SK-N-SH (cell line): ENCODE measurements at regions not wholly inside any gene's neighbourhood (a gene's known extent, or its start where the extent isn't known, plus 50 kb on each side); places are given as distances from the start of the nearest gene placed in this dataset.

Source experiments
- CTCF ChIA-PET: fragments of 300-600, 350-600 bp; formaldehyde crosslinking; extraction: SDS; loops from one replicate; lab custom pipeline; 2021; lab: Yijun Ruan, JAX
- POLR2A ChIA-PET: fragments of 350-600 bp; sonication (Branson Sonifier 250); formaldehyde crosslinking; extraction: SDS; loops from one replicate; lab custom pipeline; 2020; ENCODE audit warnings: antibody characterized with exemption, inconsistent platforms; lab: Yijun Ruan, JAX
- DNase-seq: peaks from one replicate; pipeline ENCODE4 v3.0.0; 2012
- H2AFZ ChIP-seq: fragments of 200-600 bp; sonication (generic); 2 replicates; pipeline ENCODE4 v1.8.1; 2016; ENCODE audit warnings: antibody characterized with exemption, mild to moderate bottlenecking, low read depth
- H3F3A ChIP-seq: fragments of 200-600 bp; sonication (generic); replicated peaks from 2 replicates; pipeline ENCODE3; 2016; ENCODE audit warnings: antibody characterized with exemption, mild to moderate bottlenecking; ENCODE audit not compliant: insufficient read depth
- H3K27ac ChIP-seq, 2 experiments: fragments of 200-500 bp in 1 of 2; fragments of 200-600 bp in 1 of 2; sonication (Bioruptor generic) in 1 of 2; sonication (generic), shearing (Covaris generic) in 1 of 2; 2 replicates each; pipeline versions ENCODE4 v1.5.1 to v1.6.1; 2014 to 2016; ENCODE audit warnings: low read depth in 2 of 2, inconsistent platforms in 1 of 2, low read length in 1 of 2, mild to moderate bottlenecking in 1 of 2, mixed read lengths in 1 of 2
- H3K27me3 ChIP-seq: fragments of 200-600 bp; sonication (generic), shearing (Covaris generic); 2 replicates; pipeline ENCODE4 v1.6.1; 2016; ENCODE audit warnings: mixed run types; ENCODE audit not compliant: insufficient read depth
- H3K36me3 ChIP-seq, 2 experiments: fragments of 200-500 bp in 1 of 2; fragments of 200-600 bp in 1 of 2; sonication (Bioruptor generic) in 1 of 2; sonication (generic) in 1 of 2; replicated peaks in 1 of 2; 2 replicates each; pipeline versions ENCODE3 to v1.5.1; 2014 to 2016; ENCODE audit warnings: low read length in 1 of 2, mild to moderate bottlenecking in 1 of 2; ENCODE audit not compliant: insufficient read depth in 2 of 2, control insufficient read depth in 1 of 2
- H3K4me1 ChIP-seq, 2 experiments: fragments of 200-500 bp in 1 of 2; fragments of 200-600 bp in 1 of 2; sonication (Bioruptor generic) in 1 of 2; sonication (generic), shearing (Covaris generic) in 1 of 2; 2 replicates each; pipeline versions ENCODE4 v1.5.1 to v1.6.1; 2014 to 2016; ENCODE audit warnings: low read depth in 1 of 2, low read length in 1 of 2, mixed run types in 1 of 2; ENCODE audit not compliant: insufficient read depth in 2 of 2, control insufficient read depth in 1 of 2
- H3K4me2 ChIP-seq: fragments of 200-600 bp; sonication (generic), shearing (Covaris generic); 2 replicates; pipeline ENCODE4 v1.6.1; 2017; ENCODE audit warnings: mixed run types
- H3K4me3 ChIP-seq, 2 experiments: fragments of 200-500 bp in 1 of 2; fragments of 200-600 bp in 1 of 2; sonication (Bioruptor generic) in 1 of 2; sonication (generic), shearing (Covaris generic) in 1 of 2; 2 replicates each; pipeline versions ENCODE4 v1.5.1 to v1.8.1; 2014 to 2016; ENCODE audit warnings: low read depth in 2 of 2, inconsistent platforms in 1 of 2, low read length in 1 of 2, mild to moderate bottlenecking in 1 of 2, mixed read lengths in 1 of 2, moderate library complexity in 1 of 2
- H3K79me2 ChIP-seq: fragments of 200-600 bp; sonication (generic); 2 replicates; pipeline ENCODE4 v1.8.1; 2017; ENCODE audit warnings: mild to moderate bottlenecking; ENCODE audit not compliant: insufficient read depth
- H3K9ac ChIP-seq: fragments of 200-600 bp; sonication (generic); 2 replicates; pipeline ENCODE4 v1.6.1; 2017; ENCODE audit warnings: mixed run types
- H3K9me2 ChIP-seq: fragments of 200-600 bp; sonication (generic); 2 replicates; pipeline ENCODE4 v1.6.1; 2017; ENCODE audit warnings: mixed run types
- H3K9me3 ChIP-seq: fragments of 200-600 bp; sonication (generic); 2 replicates; pipeline ENCODE4 v1.6.1; 2017; ENCODE audit warnings: mixed run types, mild to moderate bottlenecking, moderate library complexity
- H4K20me1 ChIP-seq: fragments of 200-600 bp; sonication (generic); 2 replicates; pipeline ENCODE4 v1.6.1; 2017; ENCODE audit warnings: mild to moderate bottlenecking, mixed run types; ENCODE audit not compliant: insufficient read depth
- CHD2 ChIP-seq: fragments of 150-350 bp; IDR thresholded peaks from 2 replicates; pipeline ENCODE4 v1.6.1; 2018; ENCODE audit warnings: low read length; ENCODE audit not compliant: partially characterized antibody
- CTCF ChIP-seq: fragments of 200-600 bp; sonication (generic); IDR thresholded peaks from 2 replicates; pipeline ENCODE4 v1.6.1; 2017; ENCODE audit warnings: antibody characterized with exemption, mild to moderate bottlenecking, moderate library complexity
- EZH2phosphoT487 ChIP-seq: fragments of 200-600 bp; sonication (generic); IDR thresholded peaks from 2 replicates; pipeline ENCODE4 v1.6.1; 2017; ENCODE audit warnings: low read depth, mixed run types, mild to moderate bottlenecking, antibody characterized with exemption, moderate library complexity, borderline replicate concordance
- FOSL2 ChIP-seq: IDR thresholded peaks from 2 replicates; pipeline ENCODE4 v1.4.0; 2012; ENCODE audit warnings: low read depth, mild to moderate bottlenecking, moderate library complexity, borderline replicate concordance
- FOXJ3 ChIP-seq: sonication (generic); formaldehyde crosslinking; IDR thresholded peaks from 2 replicates; pipeline ENCODE4 v1.5.1; 2020; ENCODE audit warnings: mild to moderate bottlenecking, missing genetic modification reagents
- FOXM1 ChIP-seq: IDR thresholded peaks from 2 replicates; pipeline ENCODE4 v1.4.0; 2012; ENCODE audit warnings: low read depth, mild to moderate bottlenecking
- GATA2 ChIP-seq: sonication (generic); formaldehyde crosslinking; IDR thresholded peaks from 2 replicates; pipeline ENCODE4 v1.5.0; 2020; ENCODE audit warnings: mild to moderate bottlenecking, missing genetic modification reagents
- JUND ChIP-seq: IDR thresholded peaks from 2 replicates; pipeline ENCODE4 v1.4.0; 2012
- NFIC ChIP-seq: IDR thresholded peaks from 2 replicates; pipeline ENCODE4 v1.4.0; 2012; ENCODE audit warnings: borderline replicate concordance
- NRF1 ChIP-seq: IDR thresholded peaks from 2 replicates; pipeline ENCODE4 v1.6.1; 2012; ENCODE audit warnings: low read depth, mild to moderate bottlenecking, low read length
- RAD21 ChIP-seq: IDR thresholded peaks from 2 replicates; pipeline ENCODE4 v1.6.1; 2012; ENCODE audit warnings: mild to moderate bottlenecking, low read length
- RCOR1 ChIP-seq: fragments of 150-350 bp; IDR thresholded peaks from 2 replicates; pipeline ENCODE4 v1.6.1; 2017; ENCODE audit warnings: antibody characterized with exemption, low read length
- REST ChIP-seq: IDR thresholded peaks from 2 replicates; pipeline ENCODE4 v1.6.1; 2012; ENCODE audit warnings: mild to moderate bottlenecking, low read depth, low read length, moderate library complexity
- SIN3A ChIP-seq: IDR thresholded peaks from 2 replicates; pipeline ENCODE4 v1.6.1; 2012; ENCODE audit warnings: low read depth, mild to moderate bottlenecking, low read length, moderate library complexity, borderline replicate concordance
- WGBS: methylation state at CpG from one replicate; pipeline ENCODE4 v1.1.6; 2017; ENCODE audit warnings: low lambda C conversion rate; 5-methylcytosine and 5-hydroxymethylcytosine counted together
- TF ChIP-seq, protein P1 (sequence below): fragments of 150-350 bp; IDR thresholded peaks from 2 replicates; pipeline ENCODE4 v1.6.1; 2016; ENCODE audit warnings: mild to moderate bottlenecking, low read depth, low read length
- TF ChIP-seq, protein P2 (sequence below): fragments of 150-350 bp; IDR thresholded peaks from 2 replicates; pipeline ENCODE4 v1.6.1; 2017; ENCODE audit warnings: antibody characterized with exemption, low read length, low read depth, borderline replicate concordance

- no peak overlapping the region for H3K4me2 ChIP-seq
- H3K9me3 ChIP-seq: no peaks in the 10 kb centered on the region
- H3K27ac ChIP-seq: no peak overlapping the region
- peaks cover 17% of the 10 kb centered on the region for H3F3A ChIP-seq
- no peaks in the 10 kb centered on the region for H3K27me3 ChIP-seq
- TF ChIP-seq NRF1 (no peak), GATA2 (CRISPR knock-in tag) (no peak), RAD21 (no peak), FOSL2 (no peak), CHD2 (no peak), FOXM1 (no peak), JUND (no peak), NFIC (no peak), REST (no peak), CTCF (no peak), EZH2phosphoT487 (no peak), RCOR1 (no peak), SIN3A (no peak), FOXJ3 (no peak)
- TF ChIP-seq, protein P1, sequence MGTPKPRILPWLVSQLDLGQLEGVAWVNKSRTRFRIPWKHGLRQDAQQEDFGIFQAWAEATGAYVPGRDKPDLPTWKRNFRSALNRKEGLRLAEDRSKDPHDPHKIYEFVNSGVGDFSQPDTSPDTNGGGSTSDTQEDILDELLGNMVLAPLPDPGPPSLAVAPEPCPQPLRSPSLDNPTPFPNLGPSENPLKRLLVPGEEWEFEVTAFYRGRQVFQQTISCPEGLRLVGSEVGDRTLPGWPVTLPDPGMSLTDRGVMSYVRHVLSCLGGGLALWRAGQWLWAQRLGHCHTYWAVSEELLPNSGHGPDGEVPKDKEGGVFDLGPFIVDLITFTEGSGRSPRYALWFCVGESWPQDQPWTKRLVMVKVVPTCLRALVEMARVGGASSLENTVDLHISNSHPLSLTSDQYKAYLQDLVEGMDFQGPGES: no peak
- TF ChIP-seq, protein P2, sequence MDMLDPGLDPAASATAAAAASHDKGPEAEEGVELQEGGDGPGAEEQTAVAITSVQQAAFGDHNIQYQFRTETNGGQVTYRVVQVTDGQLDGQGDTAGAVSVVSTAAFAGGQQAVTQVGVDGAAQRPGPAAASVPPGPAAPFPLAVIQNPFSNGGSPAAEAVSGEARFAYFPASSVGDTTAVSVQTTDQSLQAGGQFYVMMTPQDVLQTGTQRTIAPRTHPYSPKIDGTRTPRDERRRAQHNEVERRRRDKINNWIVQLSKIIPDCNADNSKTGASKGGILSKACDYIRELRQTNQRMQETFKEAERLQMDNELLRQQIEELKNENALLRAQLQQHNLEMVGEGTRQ: no peak
- TF ChIP-seq, all 33 proteins: peak for 0
- no peak for DNase-seq
- no peak overlapping the region for H3K9ac ChIP-seq
- no peak overlapping the region for H3K4me3 ChIP-seq
- peaks cover 3 to 33% of the 10 kb centered on the region in 2 experiments for H3K4me1 ChIP-seq
- CTCF ChIA-PET: interaction anchor here (1.1 to 1.9 kb wide), 4 partner anchors 10 to 55 kb away, joined by 3 to 6 read pairs (median 4); no protein-coding TSS in a partner anchor
- peaks cover 26 to 47% of the 10 kb centered on the region in 2 experiments for H3K36me3 ChIP-seq
- no peak overlapping the region for H2AFZ ChIP-seq
- 0 out of 2 replicates have a peak, but pooled peaks cover 7% of the 10 kb centered on the region for H4K20me1 ChIP-seq
- POLR2A ChIA-PET: no interaction called here
- WGBS: 96% methylated on average over 16 of the region's 16 CpGs
- H3K9me2 ChIP-seq: no peaks in the 10 kb centered on the region
- H3K79me2 ChIP-seq: peaks cover 98% of the 10 kb centered on the region
Observed at GRCh38 chr7:130951976-130952876, 218.2 kb upstream of the KLF14 start.
